Urinary bladder (tissue), 3 donors: ENCODE measurements at regions not wholly inside any gene's neighbourhood (a gene's known extent, or its start where the extent isn't known, plus 50 kb on each side); places are given as distances from the start of the nearest gene placed in this dataset.

Experiments used
- DNase-seq: peaks from one replicate; pipeline ENCODE4 v3.0.0-alpha.2; 2015; ENCODE audit errors: extremely low spot score
- H3K27ac ChIP-seq: one replicate; pipeline ENCODE4 v1.5.1; 2013; ENCODE audit warnings: low read depth, mild to moderate bottlenecking, moderate library complexity
- H3K36me3 ChIP-seq: one replicate; pipeline ENCODE4 v1.6.1; 2013; ENCODE audit warnings: mild to moderate bottlenecking, moderate library complexity; ENCODE audit not compliant: insufficient read depth
- H3K4me1 ChIP-seq: one replicate; pipeline ENCODE4 v1.6.1; 2013; ENCODE audit warnings: mild to moderate bottlenecking, moderate library complexity; ENCODE audit not compliant: insufficient read depth
- H3K4me3 ChIP-seq: one replicate; pipeline ENCODE4 v1.5.1; 2013; ENCODE audit warnings: low read depth, low read length
- WGBS: extraction: QIAGEN DNeasy Blood & Tissue Kit; methylation state at CpG from one replicate; pipeline ENCODE4 v1.1.7; 2013; 5-methylcytosine and 5-hydroxymethylcytosine counted together
- donor health status: healthy with polysubstance abuse.
- donor health status: healthy.

DNA sequence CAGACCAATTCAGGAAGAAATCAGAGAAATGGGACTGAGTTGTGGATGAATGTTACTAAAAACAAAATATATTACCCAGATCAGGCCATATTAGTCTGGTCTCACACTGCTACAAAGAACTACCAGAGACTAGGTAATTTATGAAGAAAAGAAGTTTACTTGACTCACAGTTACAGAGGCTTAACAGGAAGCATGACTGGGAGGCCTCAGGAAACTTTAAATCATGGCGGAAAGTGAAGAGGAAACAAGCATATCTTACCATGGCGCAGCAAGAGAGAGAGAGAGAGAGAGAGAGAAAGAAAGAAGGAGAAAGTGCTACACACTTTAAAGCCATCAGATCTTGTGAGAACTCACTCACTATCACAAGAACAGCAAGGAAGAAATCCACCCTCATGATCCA lies 636.8 kb upstream of the GRM3 start:
- no peaks in the 10 kb centered on the region for H3K4me1 ChIP-seq
- no peaks in the 10 kb centered on the region for H3K36me3 ChIP-seq
- H3K27ac ChIP-seq: no peak overlapping the region
- DNase-seq: no peak
- WGBS: 54% methylated on average over 2 of the region's 2 CpGs
- no peak overlapping the region for H3K4me3 ChIP-seq

DNA sequence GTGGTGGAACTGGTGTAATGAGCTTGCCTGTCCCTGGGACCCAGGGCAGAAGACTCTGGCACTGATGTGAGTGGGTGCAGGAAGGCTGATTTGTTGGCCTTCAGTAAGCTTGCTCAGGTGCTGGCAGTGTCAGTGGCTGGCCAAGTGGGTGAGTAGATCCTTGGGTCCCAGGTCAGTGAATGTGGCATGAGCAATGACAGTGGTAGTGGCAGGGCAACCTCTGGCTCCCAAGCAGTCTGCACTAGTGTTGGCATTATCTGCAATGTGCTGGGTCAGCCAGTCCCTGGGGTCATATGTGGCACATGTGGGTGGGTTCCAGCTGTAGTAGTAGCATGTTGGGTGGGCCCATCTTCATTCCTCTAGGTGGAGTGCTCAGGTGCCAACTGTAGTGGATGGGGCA lies 640.9 kb upstream of the GRM3 start:
- H3K4me3 ChIP-seq: no peak overlapping the region
- no peak for DNase-seq
- H3K4me1 ChIP-seq: no peaks in the 10 kb centered on the region

DNA sequence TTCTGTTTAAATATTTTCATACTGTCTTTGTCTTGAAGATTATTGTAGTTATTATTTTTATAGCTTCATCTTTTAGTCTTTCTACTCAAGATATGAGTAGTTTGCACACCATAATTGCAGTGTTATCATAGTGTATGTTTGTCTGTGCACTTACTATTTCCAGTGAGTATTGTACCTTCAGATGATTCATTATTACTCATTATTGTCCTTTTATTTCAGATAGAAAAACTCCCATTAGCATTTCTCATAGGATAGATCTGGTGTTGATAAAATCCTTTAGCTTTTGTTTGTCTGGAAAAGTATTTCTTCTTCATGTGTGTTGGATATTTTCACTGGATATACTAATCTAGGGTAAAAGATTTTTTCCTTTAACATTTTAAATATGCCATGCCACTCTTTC lies 646.2 kb upstream of the GRM3 start:
- H3K4me1 ChIP-seq: no peaks in the 10 kb centered on the region
- H3K4me3 ChIP-seq: no peak overlapping the region
- no peaks in the 10 kb centered on the region for H3K36me3 ChIP-seq
- no peak for DNase-seq
- no peak overlapping the region for H3K27ac ChIP-seq

More for the DNA sequence above, 640.9 kb upstream of the GRM3 start:
- H3K27ac ChIP-seq: no peak overlapping the region
- no peaks in the 10 kb centered on the region for H3K36me3 ChIP-seq

DNA sequence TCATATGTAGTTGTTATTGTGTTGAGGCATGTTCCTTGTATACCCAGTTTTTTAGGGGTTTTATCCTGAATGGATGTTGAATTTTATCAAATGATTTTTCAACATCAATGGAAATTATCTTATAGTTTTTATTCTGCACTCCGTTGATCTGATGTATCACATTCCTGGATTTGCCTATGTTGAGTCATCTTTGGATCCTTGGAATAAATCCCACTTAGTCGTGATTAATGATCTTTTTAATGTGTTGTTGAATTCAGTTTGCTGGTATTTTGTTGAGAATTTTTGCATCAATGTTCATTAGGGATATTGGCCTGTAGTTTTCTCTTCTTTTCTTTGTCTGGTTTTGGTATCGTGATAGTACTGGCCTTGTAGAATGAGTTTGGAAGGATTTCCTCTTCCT lies 648.6 kb upstream of the GRM3 start:
- Histone ChIP-seq H3K36me3 (no peaks in the 10 kb centered on the region), H3K4me3 (no peak overlapping the region), H3K4me1 (no peaks in the 10 kb centered on the region), H3K27ac (no peak overlapping the region)
- WGBS: 79% methylated on average over 3 of the region's 3 CpGs
- no peak for DNase-seq

- DNase-seq: no peak
- H3K27ac ChIP-seq: no peak overlapping the region
- H3K36me3 ChIP-seq: no peaks in the 10 kb centered on the region
- H3K4me1 ChIP-seq: no peaks in the 10 kb centered on the region
- no peak overlapping the region for H3K4me3 ChIP-seq
- 67% methylated on average over 1 of the region's 1 CpG for WGBS
Measured at GRCh38 chr7:85980740-85981139, 663.0 kb upstream of the GRM3 start.

DNA sequence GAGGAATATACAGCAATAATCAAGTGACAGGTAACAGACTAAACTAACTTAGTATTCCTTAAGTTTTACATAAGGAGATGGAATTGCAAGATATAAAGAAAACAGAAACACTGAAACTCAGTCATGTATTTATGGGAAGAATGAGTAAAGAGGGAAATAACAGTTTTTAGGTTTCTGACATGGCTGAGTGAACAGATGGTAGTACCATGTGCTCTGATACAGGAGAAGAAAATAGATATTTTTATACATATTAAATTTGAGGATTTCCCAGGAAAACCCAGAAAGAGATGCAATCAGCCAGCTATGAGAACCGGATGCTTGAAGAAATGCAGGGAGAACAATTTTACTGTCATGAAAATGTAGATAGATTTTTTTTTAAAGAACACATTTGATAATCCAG lies 669.5 kb upstream of the GRM3 start:
- Histone ChIP-seq H3K4me1 (no peaks in the 10 kb centered on the region), H3K36me3 (no peaks in the 10 kb centered on the region)
- whole genome bisulfite sequencing: 44% methylated on average over 1 of the region's 1 CpG

DNA sequence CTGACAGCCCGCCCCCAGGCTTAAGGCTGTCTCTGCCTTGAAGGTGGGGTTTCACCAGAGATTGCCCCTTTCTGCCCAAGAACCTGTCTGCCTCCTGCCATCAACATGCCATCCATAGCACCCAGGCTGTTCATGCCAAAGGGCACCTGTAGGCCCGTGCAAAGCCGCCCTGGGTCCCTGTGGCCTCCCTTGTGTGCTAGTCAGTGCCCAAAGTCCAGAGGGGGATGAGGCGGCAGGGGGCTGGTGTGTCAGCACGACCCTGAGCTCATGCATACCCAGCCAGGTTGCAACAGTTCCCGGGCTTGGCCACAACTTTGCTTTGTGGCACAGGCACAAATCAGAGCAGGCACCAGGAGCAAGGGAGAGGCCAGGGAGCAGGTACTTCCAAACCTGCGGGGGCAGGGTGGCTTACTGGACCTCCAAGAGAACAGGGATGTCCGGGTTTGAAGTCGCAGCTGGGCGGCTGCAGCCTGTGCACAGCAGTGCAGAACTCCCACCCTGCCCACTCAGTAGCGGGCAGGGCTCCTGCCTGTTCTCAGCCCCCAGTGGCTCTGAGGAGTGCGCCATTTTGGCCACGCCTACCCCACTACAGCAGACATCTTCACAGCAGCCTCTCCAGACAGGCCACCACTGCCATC lies 671.1 kb upstream of the GRM3 start:
- WGBS: 95% methylated on average over 13 of the region's 13 CpGs
- no peak for DNase-seq
- no peak overlapping the region for H3K4me3 ChIP-seq
- H3K27ac ChIP-seq: no peak overlapping the region
- H3K36me3 ChIP-seq: no peaks in the 10 kb centered on the region
- no peaks in the 10 kb centered on the region for H3K4me1 ChIP-seq

More for the DNA sequence above, 669.5 kb upstream of the GRM3 start:
- Histone ChIP-seq H3K4me3 (no peak overlapping the region), H3K27ac (no peak overlapping the region)
- no peak for DNase-seq

DNA sequence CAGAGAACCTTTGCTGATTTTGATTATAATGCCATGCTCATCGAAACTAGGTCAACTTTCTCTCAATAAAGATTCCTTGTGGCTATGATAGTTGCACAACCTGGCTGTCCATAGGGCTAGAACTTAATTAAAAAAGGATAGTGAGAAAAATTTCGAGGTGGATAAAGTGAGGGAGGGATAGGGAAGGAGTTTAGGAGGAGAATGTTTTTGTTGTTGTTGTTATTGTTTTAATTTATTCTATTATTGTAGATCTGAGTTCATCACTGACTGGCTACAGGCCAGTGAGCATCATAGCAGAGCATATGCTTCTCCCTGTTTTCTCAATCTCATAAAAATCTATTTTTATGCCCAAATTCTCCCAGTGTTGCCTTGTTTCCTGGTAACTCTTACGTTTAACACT lies 688.7 kb upstream of the GRM3 start:
- Histone ChIP-seq H3K36me3 (no peaks in the 10 kb centered on the region), H3K27ac (no peak overlapping the region), H3K4me3 (no peak overlapping the region), H3K4me1 (no peaks in the 10 kb centered on the region)
- WGBS: 61% methylated on average over 3 of the region's 3 CpGs
- no peak for DNase-seq

DNA sequence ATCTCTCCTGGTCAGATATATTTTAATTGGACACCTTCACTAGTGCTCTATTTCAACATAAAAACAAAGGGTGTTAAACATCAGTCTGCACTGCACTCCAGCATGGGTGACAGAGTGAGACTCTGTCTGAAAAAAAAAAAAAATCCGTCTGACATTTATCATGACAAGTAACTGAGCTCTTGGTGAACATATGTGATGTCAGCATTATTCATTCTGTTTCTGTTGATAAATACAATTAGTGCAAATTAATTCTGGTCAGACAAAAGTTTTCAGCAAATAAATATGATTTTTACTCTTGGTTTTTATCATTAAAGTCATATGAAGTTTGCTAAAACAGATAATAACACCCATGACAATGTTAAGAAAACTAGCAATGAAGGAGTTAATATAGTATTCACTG lies 692.8 kb upstream of the GRM3 start:
- H3K4me1 ChIP-seq: no peaks in the 10 kb centered on the region

DNA sequence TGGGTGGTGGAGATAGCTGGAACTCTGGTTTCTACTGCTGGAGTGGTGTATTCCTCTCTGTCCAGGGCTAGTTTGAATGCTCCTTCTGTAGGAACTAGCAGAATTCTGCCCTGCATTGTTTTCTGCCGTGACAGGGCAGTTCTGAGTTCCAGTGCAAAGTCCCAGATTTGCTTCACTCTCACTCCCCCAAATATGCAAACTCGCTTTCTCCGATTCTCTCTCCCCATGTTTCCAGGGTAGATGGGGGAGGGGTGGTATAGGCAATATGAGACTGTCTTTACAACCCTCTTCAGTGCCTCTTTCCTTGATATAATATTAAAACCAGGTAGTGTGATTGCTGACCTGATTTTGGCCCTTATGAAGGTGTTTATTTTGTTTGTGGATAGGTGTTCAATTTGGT lies 693.3 kb upstream of the GRM3 start:
- no peaks in the 10 kb centered on the region for H3K36me3 ChIP-seq
- H3K4me1 ChIP-seq: no peaks in the 10 kb centered on the region
- H3K27ac ChIP-seq: no peak overlapping the region
- DNase-seq: no peak
- WGBS: 79% methylated on average over 3 of the region's 3 CpGs
- no peak overlapping the region for H3K4me3 ChIP-seq

More for the DNA sequence above, 692.8 kb upstream of the GRM3 start:
- DNase-seq: no peak
- Histone ChIP-seq H3K27ac (no peak overlapping the region), H3K36me3 (no peaks in the 10 kb centered on the region), H3K4me3 (no peak overlapping the region)
- 55% methylated on average over 1 of the region's 1 CpG for WGBS

- no peak overlapping the region for H3K27ac ChIP-seq
- DNase-seq: no peak
- no peaks in the 10 kb centered on the region for H3K36me3 ChIP-seq
- H3K4me1 ChIP-seq: no peaks in the 10 kb centered on the region
- no peak overlapping the region for H3K4me3 ChIP-seq
Measured at GRCh38 chr7:85947767-85948166, 695.9 kb upstream of the GRM3 start.

- Histone ChIP-seq H3K36me3 (no peaks in the 10 kb centered on the region), H3K27ac (no peak overlapping the region), H3K4me3 (no peak overlapping the region), H3K4me1 (no peaks in the 10 kb centered on the region)
- 70% methylated on average over 2 of the region's 2 CpGs for WGBS
- no peak for DNase-seq
Measured at GRCh38 chr7:85940798-85941197, 702.9 kb upstream of the GRM3 start.

DNA sequence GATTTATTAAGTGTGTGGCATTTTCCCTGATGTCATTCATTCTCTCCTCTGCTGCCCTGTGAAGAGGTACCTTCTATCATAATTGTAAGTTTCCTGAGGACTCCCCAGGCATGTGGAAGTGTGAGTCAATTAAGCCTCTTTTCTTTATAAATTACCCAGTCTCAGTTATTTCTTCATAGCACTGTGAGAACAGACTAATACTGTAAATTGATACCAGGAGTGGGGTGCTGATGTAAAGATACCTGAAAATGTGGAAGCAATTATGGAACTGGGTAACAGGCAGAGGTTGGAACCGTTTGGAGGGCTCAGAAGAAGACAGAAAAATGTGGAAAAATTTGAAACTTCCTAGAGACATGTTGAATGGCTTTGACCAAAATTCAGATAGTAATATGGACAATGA lies 711.8 kb upstream of the GRM3 start:
- DNase-seq: no peak
- H3K36me3 ChIP-seq: no peaks in the 10 kb centered on the region
- no peak overlapping the region for H3K27ac ChIP-seq
- 48% methylated on average over 1 of the region's 1 CpG for WGBS
- H3K4me1 ChIP-seq: no peaks in the 10 kb centered on the region
- H3K4me3 ChIP-seq: no peak overlapping the region

GRCh38 chr7:85928500-85928899 lies 715.2 kb upstream of the GRM3 start:
- Histone ChIP-seq H3K36me3 (no peaks in the 10 kb centered on the region), H3K4me3 (no peak overlapping the region), H3K27ac (no peak overlapping the region), H3K4me1 (no peaks in the 10 kb centered on the region)
- DNase-seq: no peak
- WGBS: 42% methylated on average over 2 of the region's 2 CpGs

- no peak overlapping the region for H3K27ac ChIP-seq
- no peak overlapping the region for H3K4me3 ChIP-seq
- WGBS: 53% methylated on average over 3 of the region's 3 CpGs
- H3K36me3 ChIP-seq: no peaks in the 10 kb centered on the region
- no peaks in the 10 kb centered on the region for H3K4me1 ChIP-seq
- DNase-seq: no peak
Measured at GRCh38 chr7:85927226-85927625, 716.5 kb upstream of the GRM3 start.
